GM23248 (cell line): ENCODE measurements at regions not wholly inside any gene's neighbourhood (a gene's known extent, or its start where the extent isn't known, plus 50 kb on each side); places are given as distances from the start of the nearest gene placed in this dataset.

Experiments used
- EZH2 ChIP-seq: fragments of 200-600 bp; sonication (generic); IDR thresholded peaks from 2 replicates; pipeline ENCODE4 v1.6.1; 2018; ENCODE audit warnings: antibody characterized with exemption, mild to moderate bottlenecking; ENCODE audit not compliant: insufficient read depth, poor library complexity, severe bottlenecking
- EZH2phosphoT487 ChIP-seq: fragments of 200-600 bp; sonication (generic); IDR thresholded peaks from 2 replicates; pipeline ENCODE4 v1.6.1; 2018; ENCODE audit warnings: antibody characterized with exemption, moderate library complexity, mild to moderate bottlenecking, low read depth; ENCODE audit not compliant: insufficient read depth

DNA sequence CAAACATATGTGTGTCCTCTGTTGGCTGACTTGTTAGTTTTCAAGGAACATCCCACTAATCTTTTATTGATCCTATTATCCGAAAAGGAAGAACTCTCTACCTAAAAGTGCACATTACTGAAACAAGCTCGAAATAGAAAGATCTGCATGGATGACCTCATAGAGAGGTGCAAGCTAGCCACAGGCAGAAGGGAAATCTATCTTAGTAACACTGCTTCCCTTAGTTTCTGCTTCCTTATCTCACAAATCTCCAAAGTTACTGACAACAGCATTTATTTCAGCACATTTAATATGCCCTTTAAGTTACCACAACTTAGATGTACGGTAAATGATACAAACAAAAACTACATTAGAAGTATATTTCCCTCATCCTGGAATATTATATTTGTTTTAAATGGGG is 285.1 kb upstream of the CCDC54 start:
- TF ChIP-seq EZH2phosphoT487: no peak
- TF ChIP-seq EZH2: no peak
